ENCODE measurements at regions not wholly inside any gene's neighbourhood (a gene's known extent, or its start where the extent isn't known, plus 50 kb on each side); places are given as distances from the start of the nearest gene placed in this dataset.

DNA sequence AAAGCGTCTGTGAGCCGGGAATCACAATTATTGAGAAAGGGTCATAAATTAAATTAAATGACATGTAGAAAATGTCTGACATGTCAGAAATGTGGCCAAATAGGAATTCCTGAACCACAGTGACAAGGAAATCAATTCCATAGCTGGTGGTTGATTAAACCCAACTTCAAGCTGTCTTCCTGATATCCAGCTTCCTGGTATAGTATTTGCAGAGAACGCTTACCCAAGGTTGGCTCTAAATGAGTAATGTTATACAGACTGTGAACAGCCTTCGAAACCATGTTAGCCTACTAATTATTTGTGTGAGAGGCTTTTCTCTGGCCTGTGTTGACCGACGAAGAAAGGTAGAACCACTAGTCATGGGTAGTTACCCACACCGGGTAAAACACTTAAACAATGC is 347.2 kb downstream of the RFC3 start:
- H3K4me3 ChIP-seq (ENCODE audit: control insufficient read depth, low read depth, low read length), result no peak overlapping the region
- no peak for DNase-seq (ENCODE audit: low read depth)
- no peak for TF ChIP-seq CTCF (conservative IDR thresholded peaks at IDR 0.05; ENCODE audit: control insufficient read depth, insufficient read depth, low read depth, low read length)

- DNase-seq (ENCODE audit: low read depth), result no peak
- TF ChIP-seq CTCF (conservative IDR thresholded peaks at IDR 0.05; ENCODE audit: control insufficient read depth, insufficient read depth, low read depth, low read length), result no peak
- no peak overlapping the region for H3K4me3 ChIP-seq (ENCODE audit: control insufficient read depth, low read depth, low read length)
Observed at GRCh38 chr13:34166406-34166805, 348.5 kb downstream of the RFC3 start.

- TF ChIP-seq CTCF (conservative IDR thresholded peaks at IDR 0.05; ENCODE audit: control insufficient read depth, insufficient read depth, low read depth, low read length), result no peak
- no peak for DNase-seq (ENCODE audit: low read depth)
- no peak overlapping the region for H3K4me3 ChIP-seq (ENCODE audit: control insufficient read depth, low read depth, low read length)
Observed at GRCh38 chr13:34167347-34167746, 349.4 kb downstream of the RFC3 start.

DNA sequence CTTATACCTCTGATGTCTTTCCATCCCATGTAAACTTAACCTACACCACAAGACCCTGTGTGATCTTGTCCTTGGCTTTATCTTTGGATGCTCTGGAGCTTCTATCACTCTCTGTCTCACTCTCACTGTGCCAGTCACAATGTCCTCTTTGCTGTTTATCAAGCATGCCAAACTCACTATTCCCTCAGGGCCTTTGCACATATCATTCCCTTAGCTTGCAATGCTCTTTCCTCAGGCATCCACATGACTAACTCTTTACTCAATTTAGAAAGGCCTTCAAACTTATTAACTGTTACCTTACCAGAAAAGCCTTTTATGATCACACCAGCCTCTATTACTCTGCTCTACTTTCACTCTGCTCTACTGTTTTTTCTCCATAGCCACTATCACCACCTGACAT is 354.1 kb downstream of the RFC3 start:
- no peak overlapping the region for H3K4me3 ChIP-seq (ENCODE audit: control insufficient read depth, low read depth, low read length)
- DNase-seq (ENCODE audit: low read depth), result peak; percentile 56
- no peak for TF ChIP-seq CTCF (conservative IDR thresholded peaks at IDR 0.05; ENCODE audit: control insufficient read depth, insufficient read depth, low read depth, low read length)

GRCh38 chr13:34174671-34175145 is 356.8 kb downstream of the RFC3 start:
- no peak for TF ChIP-seq CTCF (conservative IDR thresholded peaks at IDR 0.05; ENCODE audit: control insufficient read depth, insufficient read depth, low read depth, low read length)
- DNase-seq (ENCODE audit: low read depth), result peak; percentile 47
- H3K4me3 ChIP-seq (ENCODE audit: control insufficient read depth, low read depth, low read length), result no peak overlapping the region

DNA sequence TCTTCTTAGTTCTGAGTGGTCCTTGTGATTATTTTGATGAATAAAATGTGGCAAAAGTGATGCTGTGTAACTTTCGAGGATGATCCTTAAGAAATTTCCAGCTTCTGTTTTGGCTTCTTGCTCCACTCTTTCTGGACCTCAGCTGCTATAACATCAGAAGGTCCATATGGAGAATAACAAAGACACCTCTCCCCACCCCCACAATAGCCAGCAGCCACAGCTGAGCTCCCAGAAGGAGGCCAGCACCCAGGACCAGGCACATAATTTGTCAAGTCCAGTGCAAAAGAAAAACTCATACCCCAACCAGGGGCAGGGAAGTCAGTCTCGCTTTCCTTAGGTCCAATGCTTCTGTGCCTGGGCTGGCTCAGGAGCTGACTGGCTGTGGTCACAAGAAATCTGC is 357.6 kb downstream of the RFC3 start:
- H3K4me3 ChIP-seq (ENCODE audit: control insufficient read depth, low read depth, low read length), result no peak overlapping the region
- TF ChIP-seq CTCF (conservative IDR thresholded peaks at IDR 0.05; ENCODE audit: control insufficient read depth, insufficient read depth, low read depth, low read length), result no peak
- DNase-seq (ENCODE audit: low read depth), result no peak

DNA sequence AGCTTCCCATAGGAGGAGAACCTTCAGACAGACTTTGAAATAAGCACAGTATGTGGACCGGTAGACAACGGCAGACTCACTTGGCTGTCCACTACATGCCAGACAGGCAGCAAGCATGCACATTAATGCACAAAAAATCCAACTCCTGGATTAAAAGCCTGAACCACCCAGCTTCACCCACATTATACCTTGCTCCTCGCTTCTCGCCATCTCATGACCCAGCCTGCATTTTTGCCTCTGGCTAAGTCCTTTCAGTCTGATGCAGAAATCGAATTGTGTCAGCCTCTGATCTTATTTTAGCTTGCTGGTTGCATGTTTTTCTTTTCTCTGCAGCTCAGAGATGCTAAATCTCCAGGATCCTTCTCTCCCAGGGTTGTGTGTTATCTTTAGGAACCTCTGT is 358.7 kb downstream of the RFC3 start:
- H3K4me3 ChIP-seq (ENCODE audit: control insufficient read depth, low read depth, low read length), result no peak overlapping the region
- TF ChIP-seq CTCF (conservative IDR thresholded peaks at IDR 0.05; ENCODE audit: control insufficient read depth, insufficient read depth, low read depth, low read length), result no peak
- no peak for DNase-seq (ENCODE audit: low read depth)
